ENCODE measurements at regions not wholly inside any gene's neighbourhood (a gene's known extent, or its start where the extent isn't known, plus 50 kb on each side); places are given as distances from the start of the nearest gene placed in this dataset.

DNA sequence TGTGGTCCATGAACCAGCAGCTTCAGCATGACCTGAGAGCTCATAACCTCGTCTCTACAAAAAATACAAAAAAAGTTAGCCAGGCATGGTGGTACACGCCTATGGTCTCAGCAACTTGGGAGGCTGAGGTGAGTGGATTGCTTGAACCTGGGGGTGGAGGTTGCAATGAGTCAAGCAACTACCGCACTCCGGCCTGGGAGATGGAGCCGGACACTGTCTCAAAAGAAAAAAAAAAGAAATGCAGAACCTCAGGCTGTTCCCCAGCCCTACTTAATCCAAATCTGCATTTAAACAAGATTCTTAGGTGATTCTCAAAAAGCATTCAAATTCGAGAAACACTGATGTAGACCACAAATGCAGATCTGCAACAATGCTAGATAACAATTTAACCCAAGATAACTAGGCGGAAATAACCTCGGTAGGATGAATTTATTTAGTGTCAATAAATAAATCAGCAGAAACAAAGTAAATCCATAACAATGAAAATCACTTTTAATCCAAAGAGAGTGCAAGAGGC lies 203.5 kb downstream of the SP3 start:
- DNase-seq (ENCODE audit: low spot score), result no peak

DNA sequence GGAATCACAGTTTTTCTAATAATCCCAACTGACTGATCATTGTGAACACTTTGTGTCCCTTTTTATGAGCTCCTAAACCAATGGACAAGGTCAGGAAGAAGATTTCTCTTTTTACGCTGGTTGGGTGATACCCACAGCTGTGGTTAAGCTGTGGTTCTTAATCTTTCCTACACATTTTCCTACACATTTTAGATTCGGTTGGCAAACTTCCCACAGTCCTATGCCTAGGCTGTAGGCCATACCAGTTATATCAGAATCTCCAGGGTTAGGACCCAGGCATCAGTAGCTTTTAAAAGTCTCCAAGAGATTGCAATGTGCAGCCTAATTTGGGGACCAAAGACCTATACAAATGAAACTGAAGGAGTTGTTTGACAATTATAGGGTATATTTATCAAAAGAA lies 203.0 kb downstream of the SP3 start:
- DNase-seq (ENCODE audit: low spot score), result no peak

DNA sequence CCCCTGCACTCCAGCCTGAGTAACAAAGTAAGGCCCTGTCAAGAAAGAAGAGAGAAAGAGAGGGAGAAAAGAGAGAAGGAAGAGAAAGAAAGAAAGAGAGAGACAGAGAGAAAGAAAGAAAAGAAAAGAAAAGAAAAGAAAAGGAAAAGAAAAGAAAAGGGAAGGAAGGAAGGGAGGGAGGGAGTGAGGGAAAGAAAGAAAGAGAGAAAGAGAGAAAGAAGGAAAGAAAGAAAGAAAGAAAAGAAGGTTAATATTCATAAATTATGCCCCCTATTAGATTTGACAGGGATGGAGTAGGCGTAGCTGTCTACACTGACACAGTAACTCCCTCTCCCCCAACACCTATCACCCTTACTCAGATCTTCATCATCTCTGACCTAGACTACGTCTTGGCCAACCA lies 202.3 kb downstream of the SP3 start:
- DNase-seq (ENCODE audit: low spot score), result no peak

DNA sequence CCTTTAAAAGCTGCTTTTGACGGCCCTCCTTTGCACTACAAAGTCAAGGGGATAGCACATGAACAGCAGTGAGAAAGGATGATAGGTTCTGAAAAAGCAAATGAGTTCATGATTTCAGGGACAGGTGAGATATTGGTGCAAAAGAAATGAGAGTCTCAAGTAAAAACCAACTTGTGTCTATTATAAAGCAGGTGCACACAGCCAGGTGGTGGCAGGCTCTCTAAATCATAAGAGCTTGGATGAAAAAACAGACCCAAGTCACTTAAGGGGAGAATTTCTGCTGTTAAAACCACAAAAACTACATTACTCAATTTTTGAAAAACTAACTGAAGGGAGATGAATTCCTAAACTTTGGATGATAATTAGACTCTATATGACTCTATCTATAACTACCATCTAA lies 201.5 kb downstream of the SP3 start:
- no peak for DNase-seq (ENCODE audit: low spot score)

DNA sequence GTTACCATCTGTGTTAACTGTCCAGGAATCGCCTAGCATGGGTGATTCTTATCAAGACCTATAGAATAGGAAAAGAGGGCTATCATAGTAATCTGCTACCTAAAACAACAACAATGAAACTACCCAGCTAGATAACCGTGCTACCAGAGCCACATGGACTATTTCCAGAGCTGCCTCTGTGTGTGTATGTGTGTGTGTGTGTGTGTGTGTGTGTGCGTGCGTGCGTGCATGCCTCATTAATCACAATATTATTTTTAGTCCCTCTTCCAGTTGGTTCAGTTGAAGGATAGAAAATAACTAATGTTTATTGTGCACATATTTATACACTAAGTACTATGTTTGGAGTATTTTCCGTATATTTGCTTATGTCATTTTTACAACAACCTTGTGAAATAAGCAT lies 201.1 kb downstream of the SP3 start:
- no peak for DNase-seq (ENCODE audit: low spot score)

DNA sequence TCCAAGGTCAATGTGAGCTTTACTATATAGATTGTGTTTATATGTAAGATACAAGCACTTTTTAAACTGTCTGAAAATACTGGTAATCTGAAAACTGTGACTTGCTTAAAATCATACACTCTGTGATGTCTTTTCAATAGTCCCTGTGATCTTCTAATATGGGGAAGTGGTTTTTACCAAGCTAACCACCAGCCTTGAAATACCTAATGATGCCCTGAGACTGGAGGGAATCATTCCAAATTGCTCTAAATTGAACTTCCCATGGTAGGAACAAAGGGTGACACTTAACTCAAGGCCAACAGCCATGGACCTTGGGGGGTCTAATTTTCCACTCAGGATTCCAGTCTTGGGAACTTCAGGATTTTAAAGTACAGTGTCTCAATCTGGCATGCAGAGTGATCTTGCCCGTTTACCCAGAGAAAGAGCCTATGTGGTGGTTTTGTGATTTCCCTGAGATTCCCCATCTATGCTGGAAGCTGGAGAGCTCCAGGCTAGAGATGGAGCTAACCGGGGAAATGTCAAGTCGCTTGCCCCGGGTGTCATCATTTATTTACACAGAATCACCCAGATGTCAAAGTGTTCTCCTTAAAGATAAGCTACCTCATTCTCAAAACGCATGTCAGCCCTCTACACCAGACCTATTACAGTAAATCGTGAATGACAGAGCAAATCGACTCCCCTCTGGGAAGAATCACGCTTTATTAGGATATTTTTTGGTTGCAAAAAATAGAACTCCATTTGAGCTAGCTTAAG lies 198.5 kb downstream of the SP3 start:
- DNase-seq (ENCODE audit: low spot score), result no peak

DNA sequence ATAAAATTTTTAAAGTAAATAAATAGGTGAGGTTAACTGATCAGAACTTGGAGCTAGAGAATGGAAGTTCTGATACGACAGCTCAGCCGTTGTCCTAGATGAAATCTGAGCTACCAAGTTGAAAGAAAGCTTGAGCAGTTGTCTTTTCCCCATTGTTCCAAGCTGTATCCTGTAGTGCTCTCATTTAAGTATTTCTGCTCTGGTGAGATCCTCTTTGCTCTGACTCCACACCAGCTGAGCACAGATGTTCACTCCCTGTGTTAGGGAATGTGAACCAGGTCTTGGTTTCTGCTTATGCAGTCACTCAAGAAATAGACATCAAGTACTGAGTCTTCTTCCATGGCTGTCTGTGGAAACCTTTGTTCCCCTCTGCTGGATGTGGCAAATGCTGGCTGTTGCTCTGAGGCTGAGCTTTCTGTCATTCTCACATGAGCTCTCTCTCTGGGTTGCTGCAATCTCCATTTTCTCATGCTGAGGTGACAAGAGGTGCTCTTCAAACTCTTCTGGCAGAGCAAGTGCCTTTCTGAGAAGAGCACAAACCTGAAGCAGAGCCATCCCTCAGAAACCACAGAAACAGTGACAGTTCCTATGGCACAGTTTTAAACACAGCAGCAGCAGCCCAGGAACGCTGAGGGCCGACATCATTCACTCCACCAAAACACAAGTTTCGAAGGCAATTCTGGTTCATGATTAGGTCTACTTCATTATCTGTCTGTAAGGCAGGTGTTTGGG lies 194.1 kb downstream of the SP3 start:
- no peak for DNase-seq (ENCODE audit: low spot score)

DNA sequence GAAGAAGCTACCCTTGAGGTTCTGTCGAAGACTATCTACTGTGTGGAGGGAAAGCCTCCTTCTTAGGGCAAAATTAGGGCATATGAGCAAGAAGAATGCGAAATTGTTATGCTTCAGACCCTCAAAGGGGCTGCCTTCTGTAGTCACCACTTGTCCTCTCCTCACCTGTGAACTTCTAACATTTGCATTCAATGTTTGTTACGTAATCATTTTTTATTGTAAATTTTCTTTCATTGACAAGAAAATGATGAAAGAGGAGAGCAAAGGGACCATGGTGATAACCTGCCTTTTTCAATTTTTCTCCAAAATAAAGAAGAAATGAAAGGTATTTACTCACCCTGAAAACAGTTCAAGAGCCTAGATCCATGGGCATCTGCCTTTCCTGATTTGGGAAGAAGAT lies 193.0 kb downstream of the SP3 start:
- no peak for DNase-seq (ENCODE audit: low spot score)

DNA sequence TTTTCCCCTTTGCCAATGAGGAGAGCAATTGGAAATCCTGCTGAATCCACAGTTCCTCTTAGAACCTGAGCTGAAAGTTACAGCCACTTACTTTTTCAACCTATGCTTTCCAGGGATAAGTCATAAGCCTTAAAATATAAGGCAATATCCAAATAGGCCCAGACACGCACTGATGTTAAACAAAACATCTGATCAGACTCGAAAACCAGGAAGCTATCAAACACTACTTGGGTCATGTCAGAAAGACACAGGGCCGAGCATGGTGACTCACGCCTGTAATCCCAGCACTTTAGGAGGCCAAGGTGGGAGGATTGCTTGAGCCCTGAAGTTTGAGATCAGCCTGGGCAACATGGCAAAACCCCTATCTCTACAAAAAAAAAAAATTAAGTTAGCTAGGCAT lies 192.1 kb downstream of the SP3 start:
- DNase-seq (ENCODE audit: low spot score), result no peak

DNA sequence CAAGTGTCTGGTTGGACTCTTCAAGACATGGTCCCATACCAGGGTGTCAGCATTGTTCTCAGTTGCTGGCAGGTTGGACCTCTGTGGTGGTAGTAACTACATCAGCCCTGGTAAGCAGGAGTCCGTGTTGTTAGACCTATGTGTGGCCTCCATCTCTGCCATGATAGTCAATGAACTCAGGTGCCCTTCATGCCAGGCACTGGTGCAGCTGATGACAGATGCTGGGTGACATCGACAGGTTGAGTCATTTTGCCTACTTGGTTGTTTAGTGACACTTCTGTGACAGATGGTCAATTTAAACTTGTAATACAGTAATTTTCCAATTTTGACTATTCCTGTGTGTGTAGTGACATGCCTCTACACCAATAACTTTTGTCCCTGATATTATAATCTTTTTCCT lies 189.7 kb downstream of the SP3 start:
- DNase-seq (ENCODE audit: low spot score), result no peak

DNA sequence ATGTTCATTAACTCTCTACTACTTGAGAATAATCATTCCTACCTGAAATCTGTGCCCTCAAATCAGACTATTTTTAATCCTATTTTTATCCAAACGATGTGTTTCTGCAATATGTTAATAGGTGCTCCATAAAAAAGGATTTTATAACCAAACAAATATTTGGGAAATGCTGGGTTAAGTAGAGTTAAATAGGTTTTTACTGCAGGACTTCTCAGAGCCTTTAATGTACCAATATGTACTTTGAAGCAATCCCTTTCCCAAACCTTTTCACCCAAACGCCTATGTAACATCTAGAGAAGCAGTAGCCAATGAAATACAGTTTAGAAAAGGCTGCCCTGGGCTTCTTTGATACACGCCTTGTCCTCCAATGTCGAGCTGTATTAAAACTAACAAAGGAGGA lies 182.5 kb downstream of the SP3 start:
- DNase-seq (ENCODE audit: low spot score), result no peak

DNA sequence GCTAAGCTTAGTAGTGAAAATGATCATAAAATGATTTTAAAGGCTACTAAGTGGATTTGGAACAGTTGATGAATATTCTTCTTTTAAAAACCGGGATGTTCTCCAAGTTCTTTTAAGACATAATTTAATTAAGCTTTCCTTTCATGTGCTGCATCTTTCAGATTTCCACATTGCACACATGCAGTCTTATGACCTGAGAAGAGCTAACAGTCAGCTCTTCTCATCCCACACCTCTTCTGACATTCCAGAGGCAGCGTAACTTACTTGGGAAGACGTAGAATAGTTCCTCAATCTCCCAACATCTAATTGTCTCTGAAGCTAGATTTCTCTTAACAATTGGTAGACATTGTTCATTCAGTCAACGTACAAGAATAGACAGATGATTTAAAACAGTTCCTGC lies 181.8 kb downstream of the SP3 start:
- DNase-seq (ENCODE audit: low spot score), result no peak

DNA sequence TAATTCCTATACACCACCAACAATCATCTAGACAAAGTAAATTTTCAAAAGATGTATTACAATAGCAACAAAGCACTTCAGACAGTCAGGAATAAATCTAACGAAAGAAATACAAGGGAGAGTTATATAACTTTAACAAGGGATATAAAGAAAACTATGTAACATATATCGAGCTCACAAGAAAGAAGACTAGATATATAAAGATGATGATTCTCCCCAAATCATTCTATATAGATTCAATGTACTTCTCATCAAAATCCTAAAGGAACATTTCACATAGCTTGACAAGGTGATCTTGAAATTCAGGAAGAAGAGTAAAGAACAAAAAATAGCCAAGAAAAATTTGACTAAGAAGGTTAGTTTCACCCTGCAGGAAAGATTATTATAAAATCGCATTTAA lies 179.4 kb downstream of the SP3 start:
- no peak for DNase-seq (ENCODE audit: low spot score)

DNA sequence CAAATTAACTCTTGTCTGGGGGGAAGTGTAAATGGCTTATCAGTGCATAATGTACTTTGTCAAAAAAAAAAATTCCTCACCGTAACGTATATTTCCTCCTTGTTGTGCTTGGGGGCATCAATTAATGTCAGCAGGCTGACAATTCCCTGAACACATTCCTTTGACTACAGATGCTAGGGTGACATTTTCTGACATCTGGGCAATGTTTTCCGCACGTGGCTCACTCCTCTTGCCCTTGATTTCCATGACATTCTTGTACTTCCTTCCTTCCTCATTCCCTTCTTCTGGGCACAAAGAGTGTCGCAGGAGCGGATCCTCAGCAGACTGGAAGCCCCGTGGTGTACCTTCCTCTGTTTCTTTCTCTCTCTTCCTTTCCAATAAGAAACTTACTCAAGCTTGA lies 173.7 kb downstream of the SP3 start:
- DNase-seq (ENCODE audit: low spot score), result no peak

DNA sequence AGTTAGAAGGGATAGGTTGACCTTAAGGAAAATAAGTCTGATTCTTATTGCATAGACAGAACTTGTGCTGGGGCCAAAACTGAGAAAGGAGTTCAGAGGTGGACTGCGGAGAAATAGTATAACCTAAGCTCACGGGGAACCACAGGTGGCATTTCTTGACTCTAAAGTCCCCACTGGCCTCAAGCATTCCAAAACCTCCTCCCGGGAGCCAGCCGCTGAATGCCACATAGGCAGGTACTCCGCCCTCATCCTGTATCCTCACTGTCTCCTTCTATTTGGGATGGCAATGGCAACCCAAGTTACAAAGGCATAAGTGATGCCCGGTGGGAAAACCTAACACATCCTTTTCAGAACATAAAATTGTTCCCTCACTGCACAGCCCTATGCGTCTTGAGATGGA lies 173.0 kb downstream of the SP3 start:
- DNase-seq (ENCODE audit: low spot score), result no peak

DNA sequence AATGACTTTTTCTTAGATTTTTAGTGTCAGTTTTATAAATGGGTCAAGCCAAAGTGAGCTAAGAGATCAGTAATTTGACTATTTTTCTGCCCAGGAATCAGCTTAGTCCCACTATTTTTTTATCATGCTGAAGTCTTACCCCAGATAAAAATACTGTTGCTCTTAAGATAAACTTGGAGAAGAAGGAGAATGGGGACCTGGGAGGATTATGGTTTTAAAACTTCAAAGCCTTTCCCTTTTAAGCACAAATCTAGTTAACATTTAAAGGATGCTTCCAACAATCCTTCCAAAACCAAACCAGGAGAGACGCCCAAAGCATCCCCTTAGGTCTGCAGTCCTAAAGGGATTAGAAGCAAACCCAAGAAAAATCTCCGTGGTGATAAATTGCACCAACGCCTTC lies 172.4 kb downstream of the SP3 start:
- DNase-seq (ENCODE audit: low spot score), result no peak

DNA sequence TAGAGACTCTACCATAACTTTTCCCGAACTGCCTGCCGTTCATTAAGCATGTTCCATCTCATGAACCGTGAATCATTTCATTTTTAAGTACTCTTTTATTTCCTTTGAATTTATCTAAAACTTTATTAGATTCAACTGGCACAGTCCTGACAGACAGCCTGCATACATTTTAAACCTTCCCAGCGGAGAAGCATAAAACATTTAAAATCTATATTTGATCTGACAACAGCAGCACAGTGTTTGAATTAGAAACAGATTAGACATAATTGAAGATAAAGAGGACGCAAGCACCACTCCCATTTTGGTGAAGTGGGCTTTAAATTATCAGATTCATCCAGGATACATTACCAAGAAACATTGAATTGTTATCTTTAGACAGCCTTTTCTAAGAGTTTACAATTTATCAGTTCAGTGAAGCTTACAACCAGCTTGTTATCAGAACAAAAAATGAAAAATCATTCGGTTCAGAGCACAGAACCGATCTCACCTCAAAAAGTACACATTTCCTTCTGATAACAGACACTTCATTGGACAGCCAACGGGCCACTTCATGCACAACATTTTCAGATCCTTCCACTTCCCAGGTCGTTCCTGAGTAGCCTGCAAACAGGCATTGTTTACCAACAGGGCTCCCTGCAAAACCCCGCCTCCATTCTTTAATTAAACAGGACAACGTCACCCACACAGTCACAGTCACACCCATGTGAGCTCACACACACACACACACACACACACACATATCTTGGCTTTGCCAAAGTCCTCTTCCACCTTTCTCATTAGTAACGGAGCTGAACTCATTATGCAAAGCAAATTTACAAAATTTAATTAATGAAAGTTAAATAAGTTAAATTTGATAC lies 171.2 kb downstream of the SP3 start:
- DNase-seq (ENCODE audit: low spot score), result no peak

DNA sequence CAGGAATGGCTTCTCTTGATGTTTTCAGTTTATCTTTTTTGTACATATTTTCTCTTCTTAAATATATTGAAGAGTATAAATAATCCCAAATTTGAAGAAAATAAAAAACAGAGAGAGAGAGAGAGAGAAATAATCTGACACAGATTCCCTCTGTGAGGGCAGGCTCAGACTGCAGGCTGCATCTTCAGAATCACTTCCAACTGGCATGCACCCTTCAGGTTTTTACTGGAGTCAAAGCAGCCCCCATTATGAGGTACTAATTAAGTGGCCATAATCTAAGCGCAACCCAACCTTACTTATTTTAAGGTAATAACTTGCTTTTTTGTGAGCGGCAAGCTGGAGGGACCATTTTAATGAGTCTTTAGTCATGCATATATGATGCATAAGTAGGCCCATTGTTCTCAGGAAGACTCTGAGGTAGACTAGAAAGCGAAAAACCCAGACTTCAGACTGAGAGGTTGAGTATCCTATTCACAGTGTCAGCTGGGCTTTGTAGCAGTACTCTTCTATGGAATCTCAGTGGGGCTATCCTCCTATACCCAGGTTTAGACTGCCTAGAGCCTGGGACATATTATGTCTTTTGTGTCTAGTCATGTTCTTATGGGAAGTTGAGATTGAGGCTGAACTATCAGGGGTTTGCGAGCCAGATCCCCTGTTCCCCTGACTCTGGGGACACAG lies 167.4 kb downstream of the SP3 start:
- no peak for DNase-seq (ENCODE audit: low spot score)

DNA sequence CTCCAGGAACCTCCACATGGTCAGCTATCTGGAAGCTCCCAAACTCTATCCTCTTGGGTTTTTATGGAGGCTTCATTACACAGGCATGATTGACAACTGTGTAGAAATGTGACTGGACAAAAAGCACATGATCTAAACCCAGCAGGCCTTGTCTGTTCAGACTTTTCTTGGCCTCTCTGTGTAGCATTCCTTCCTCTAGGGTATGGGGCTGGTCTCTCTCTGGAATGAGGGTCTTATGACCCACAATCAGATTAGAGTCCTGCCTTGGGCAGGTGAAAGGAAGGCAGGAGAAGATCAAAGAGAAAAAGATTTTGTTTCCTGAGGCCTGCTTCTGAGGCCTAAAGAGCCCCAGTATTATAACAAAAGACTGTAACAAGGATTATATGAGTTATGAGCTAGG lies 162.7 kb downstream of the SP3 start:
- DNase-seq (ENCODE audit: low spot score), result no peak

DNA sequence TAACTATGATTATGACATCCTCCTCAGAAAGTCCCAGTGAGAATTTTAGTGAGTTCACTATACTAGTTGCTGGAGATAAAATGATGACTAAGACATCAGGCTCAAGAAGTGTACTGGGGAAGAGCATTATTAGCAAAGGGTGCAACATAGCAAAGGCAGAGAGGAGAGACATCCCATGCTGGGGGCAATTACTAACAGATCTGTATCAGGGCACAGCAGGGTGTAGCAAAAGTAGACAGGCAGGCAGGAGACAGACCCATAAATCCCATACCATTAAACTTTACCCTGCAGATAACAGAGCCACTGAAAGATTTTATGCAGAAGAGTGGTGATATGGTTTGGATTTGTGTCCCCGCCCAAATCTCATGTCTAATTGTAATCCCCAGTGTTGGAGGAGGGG lies 161.7 kb downstream of the SP3 start:
- no peak for DNase-seq (ENCODE audit: low spot score)

DNA sequence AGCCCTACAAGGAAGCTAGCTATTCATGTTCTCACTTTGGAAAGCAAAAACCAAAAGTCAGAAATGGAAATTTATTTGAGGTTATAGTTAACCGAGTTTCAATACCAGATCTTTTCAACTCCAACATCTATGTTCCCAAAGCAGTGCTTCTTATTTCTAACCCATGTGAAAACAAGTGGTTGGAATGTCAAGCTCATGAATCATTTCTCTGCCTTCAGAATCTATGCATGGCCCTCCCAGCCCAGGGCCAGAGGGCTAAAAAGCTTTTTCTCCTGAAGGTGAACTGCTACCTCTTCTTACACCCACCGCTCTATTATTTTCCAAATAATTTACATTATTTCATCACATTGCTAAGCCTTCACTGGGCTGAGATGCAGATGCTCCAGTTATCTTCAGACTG lies 158.4 kb downstream of the SP3 start:
- DNase-seq (ENCODE audit: low spot score), result no peak

DNA sequence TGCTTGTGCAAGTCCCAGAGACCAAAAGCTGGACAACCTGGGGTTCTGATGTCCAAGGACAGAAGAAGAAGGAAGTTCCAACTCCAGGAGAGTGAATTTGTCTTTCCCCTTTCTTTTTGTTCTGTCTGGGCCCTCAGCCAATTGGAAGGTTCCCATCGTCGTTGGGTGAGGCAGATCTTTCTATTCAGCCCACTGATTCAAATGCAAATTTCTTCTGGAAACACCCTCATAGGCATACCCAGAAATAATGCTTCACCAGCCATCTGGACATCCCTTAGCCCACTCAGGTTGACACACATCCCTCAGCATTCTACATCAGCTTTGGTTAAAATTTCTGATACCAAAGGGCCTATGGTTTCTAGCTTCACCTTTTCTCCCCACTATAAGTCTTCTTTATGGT lies 156.5 kb downstream of the SP3 start:
- no peak for DNase-seq (ENCODE audit: low spot score)
